ENCODE measurements at regions not wholly inside any gene's neighbourhood (a gene's known extent, or its start where the extent isn't known, plus 50 kb on each side); places are given as distances from the start of the nearest gene placed in this dataset.

GRCh38 chr5:56658972-56659371, 156.4 kb upstream of the MAP3K1 start:
- H3K27ac Mint-ChIP-seq, result no peak overlapping the region
- no peak for ATAC-seq (ENCODE audit: poor library complexity)
- POLR2A ChIA-PET, result no interaction called here

GRCh38 chr5:56656846-56657726, 158.3 kb upstream of the MAP3K1 start:
- DNase-seq, result no peak
- TF ChIP-seq, protein P1, sequence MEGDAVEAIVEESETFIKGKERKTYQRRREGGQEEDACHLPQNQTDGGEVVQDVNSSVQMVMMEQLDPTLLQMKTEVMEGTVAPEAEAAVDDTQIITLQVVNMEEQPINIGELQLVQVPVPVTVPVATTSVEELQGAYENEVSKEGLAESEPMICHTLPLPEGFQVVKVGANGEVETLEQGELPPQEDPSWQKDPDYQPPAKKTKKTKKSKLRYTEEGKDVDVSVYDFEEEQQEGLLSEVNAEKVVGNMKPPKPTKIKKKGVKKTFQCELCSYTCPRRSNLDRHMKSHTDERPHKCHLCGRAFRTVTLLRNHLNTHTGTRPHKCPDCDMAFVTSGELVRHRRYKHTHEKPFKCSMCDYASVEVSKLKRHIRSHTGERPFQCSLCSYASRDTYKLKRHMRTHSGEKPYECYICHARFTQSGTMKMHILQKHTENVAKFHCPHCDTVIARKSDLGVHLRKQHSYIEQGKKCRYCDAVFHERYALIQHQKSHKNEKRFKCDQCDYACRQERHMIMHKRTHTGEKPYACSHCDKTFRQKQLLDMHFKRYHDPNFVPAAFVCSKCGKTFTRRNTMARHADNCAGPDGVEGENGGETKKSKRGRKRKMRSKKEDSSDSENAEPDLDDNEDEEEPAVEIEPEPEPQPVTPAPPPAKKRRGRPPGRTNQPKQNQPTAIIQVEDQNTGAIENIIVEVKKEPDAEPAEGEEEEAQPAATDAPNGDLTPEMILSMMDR (IDR thresholded peaks at IDR 0.05), result no peak
- Histone ChIP-seq H3K4me3 (ENCODE audit: low read length) (no peak overlapping the region), H3K9me3 (ENCODE audit: control insufficient read depth in 1 of 2, insufficient read depth in 1 of 2, low read length in 2 of 2) (peaks cover 0 to 5% of the 10 kb centered on the region in 2 experiments), H3K4me1 (ENCODE audit: insufficient read depth, low read length) (peaks cover 2% of the 10 kb centered on the region), H3K27ac (ENCODE audit: low read depth in 1 of 2, low read length in 2 of 2) (no peak overlapping the region), H3K36me3 (ENCODE audit: insufficient read depth, low read length) (no peaks in the 10 kb centered on the region), H3K27me3 (ENCODE audit: control insufficient read depth in 1 of 2, insufficient read depth in 2 of 2, low read length in 2 of 2) (no peaks in the 10 kb centered on the region)
- Mint-ChIP-seq H3K9me3 (no peaks in the 10 kb centered on the region), H3K27ac (no peak overlapping the region), H3K36me3 (ENCODE audit: low read depth) (no peaks in the 10 kb centered on the region), H3K4me1 (ENCODE audit: low read depth) (peaks cover 13% of the 10 kb centered on the region), H3K27me3 (no peaks in the 10 kb centered on the region), H3K4me3 (no peak overlapping the region)
- ATAC-seq (ENCODE audit: poor library complexity), result no peak
- intact Hi-C loops (cut with DNase I, micrococcal nuclease), result no loop called here
- ChIA-PET POLR2A (interaction anchor here (1.4 kb wide), 1 partner anchor 10 kb away, joined by 5 read pairs; no protein-coding TSS in a partner anchor), CTCF (interaction anchor here (0.6 kb wide), 1 partner anchor 721 kb away, joined by 4 read pairs; no protein-coding TSS in a partner anchor)

More at GRCh38 chr5:56658972-56659371, 156.4 kb upstream of the MAP3K1 start:
- intact Hi-C loops (cut with DNase I, micrococcal nuclease), result no loop called here
- H3K27me3 ChIP-seq (ENCODE audit: control insufficient read depth in 1 of 2, insufficient read depth in 2 of 2, low read length in 2 of 2), result no peaks in the 10 kb centered on the region
- H3K36me3 Mint-ChIP-seq (ENCODE audit: low read depth), result no peaks in the 10 kb centered on the region
- H3K4me1 ChIP-seq (ENCODE audit: insufficient read depth, low read length), result peaks cover 2% of the 10 kb centered on the region
- no peaks in the 10 kb centered on the region for H3K36me3 ChIP-seq (ENCODE audit: insufficient read depth, low read length)
- TF ChIP-seq, protein P1 (IDR thresholded peaks at IDR 0.05), result no peak
- DNase-seq, result no peak
- H3K27me3 Mint-ChIP-seq, result no peaks in the 10 kb centered on the region
- peaks cover 0 to 5% of the 10 kb centered on the region in 2 experiments for H3K9me3 ChIP-seq (ENCODE audit: control insufficient read depth in 1 of 2, insufficient read depth in 1 of 2, low read length in 2 of 2)
- H3K27ac ChIP-seq (ENCODE audit: low read depth in 1 of 2, low read length in 2 of 2), result no peak overlapping the region
- H3K4me1 Mint-ChIP-seq (ENCODE audit: low read depth), result peaks cover 18% of the 10 kb centered on the region
- no peaks in the 10 kb centered on the region for H3K9me3 Mint-ChIP-seq
- CTCF ChIA-PET, result no interaction called here
- no peak overlapping the region for H3K4me3 ChIP-seq (ENCODE audit: low read length)
- no peak overlapping the region for H3K4me3 Mint-ChIP-seq

GRCh38 chr5:56651893-56652292, 163.5 kb upstream of the MAP3K1 start:
- DNase-seq (no peak), ATAC-seq (ENCODE audit: poor library complexity) (no peak)
- Histone ChIP-seq H3K9me3 (ENCODE audit: control insufficient read depth in 1 of 2, insufficient read depth in 1 of 2, low read length in 2 of 2) (no peaks in the 10 kb centered on the region), H3K36me3 (ENCODE audit: insufficient read depth, low read length) (no peaks in the 10 kb centered on the region), H3K4me3 (ENCODE audit: low read length) (no peak overlapping the region), H3K4me1 (ENCODE audit: insufficient read depth, low read length) (peaks cover 14% of the 10 kb centered on the region), H3K27me3 (ENCODE audit: control insufficient read depth in 1 of 2, insufficient read depth in 2 of 2, low read length in 2 of 2) (no peaks in the 10 kb centered on the region), H3K27ac (ENCODE audit: low read depth in 1 of 2, low read length in 2 of 2) (no peak overlapping the region)
- ChIA-PET CTCF (no interaction called here), POLR2A (interaction anchor here (0.9 kb wide), 1 partner anchor 13 kb away, joined by 3 read pairs; no protein-coding TSS in a partner anchor)
- Mint-ChIP-seq H3K36me3 (ENCODE audit: low read depth) (no peaks in the 10 kb centered on the region), H3K4me3 (no peak overlapping the region), H3K27me3 (no peaks in the 10 kb centered on the region), H3K27ac (no peak overlapping the region), H3K9me3 (no peaks in the 10 kb centered on the region), H3K4me1 (ENCODE audit: low read depth) (peaks cover 38% of the 10 kb centered on the region)
- intact Hi-C loops (cut with DNase I, micrococcal nuclease), result no loop called here
- TF ChIP-seq, protein P1 (IDR thresholded peaks at IDR 0.05), result no peak

All from CD4-positive, alpha-beta T cell (primary cell).